HG03025 (cell line): ENCODE measurements at regions not wholly inside any gene's neighbourhood (a gene's known extent, or its start where the extent isn't known, plus 50 kb on each side); places are given as distances from the start of the nearest gene placed in this dataset.

Experiments used
- ATAC-seq: cut with Tn5 transposase; IDR thresholded peaks from one replicate; pipeline ENCODE4 v1.9.1; 2021; ENCODE audit warnings: mild to moderate bottlenecking, moderate library complexity; ENCODE audit not compliant: unreplicated experiment, low FRiP score

DNA sequence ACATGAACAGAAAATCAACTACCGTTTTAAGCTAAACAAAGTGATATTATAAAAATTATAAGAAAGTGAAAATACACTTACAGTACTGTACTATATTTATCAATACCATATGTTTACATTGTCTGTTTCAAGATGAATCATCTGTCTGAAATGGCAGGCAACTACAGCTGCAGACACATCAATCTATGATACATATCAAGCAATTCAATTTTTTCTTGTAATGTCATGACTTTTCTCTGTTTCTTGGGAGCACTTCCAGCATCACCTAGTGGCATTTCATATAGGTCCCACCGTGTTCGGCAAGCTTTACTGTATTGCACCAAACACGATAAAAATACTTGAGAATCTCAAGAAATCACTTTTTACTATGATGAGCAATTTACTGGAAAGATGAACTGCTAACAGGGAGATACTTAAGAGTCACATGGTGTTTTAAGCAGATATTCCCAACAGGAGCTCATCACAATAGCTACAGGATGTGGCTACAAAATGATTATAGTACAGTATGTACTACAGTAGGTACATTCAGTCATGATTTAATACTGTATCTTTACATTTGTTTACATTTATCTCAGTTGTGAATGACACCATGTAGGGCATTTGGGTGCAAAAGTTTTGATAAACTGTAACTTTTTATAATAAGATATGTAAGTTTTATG lies 207.4 kb downstream of the ADAM29 start:
- ATAC-seq, result no peak

DNA sequence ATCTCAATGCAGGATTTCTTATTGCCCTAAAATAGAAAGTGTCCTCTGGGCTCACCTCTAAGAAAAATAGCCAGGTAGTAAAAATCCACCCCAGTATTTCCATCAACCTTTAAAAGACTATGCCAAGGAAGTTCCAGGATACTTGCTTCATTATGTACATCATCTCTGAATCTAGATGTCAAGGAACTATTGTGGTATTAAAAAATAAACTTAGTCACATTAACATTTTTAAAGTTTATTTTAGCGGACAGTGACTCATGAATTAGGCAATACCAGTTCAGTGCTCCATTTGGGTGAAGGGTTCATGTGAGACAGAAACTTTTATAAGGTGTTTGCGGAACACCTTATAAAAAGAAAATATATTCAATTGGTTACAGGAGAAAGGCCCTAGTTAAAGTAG lies 209.2 kb downstream of the ADAM29 start:
- ATAC-seq, result no peak

- no peak for ATAC-seq
These were observed 211.6 kb downstream of the ADAM29 start for GRCh38 chr4:175129797-175130196.

- no peak for ATAC-seq
These were observed 221.0 kb downstream of the ADAM29 start for GRCh38 chr4:175139205-175139604.

- ATAC-seq, result no peak
These were observed 225.0 kb downstream of the ADAM29 start for GRCh38 chr4:175143116-175143515.

DNA sequence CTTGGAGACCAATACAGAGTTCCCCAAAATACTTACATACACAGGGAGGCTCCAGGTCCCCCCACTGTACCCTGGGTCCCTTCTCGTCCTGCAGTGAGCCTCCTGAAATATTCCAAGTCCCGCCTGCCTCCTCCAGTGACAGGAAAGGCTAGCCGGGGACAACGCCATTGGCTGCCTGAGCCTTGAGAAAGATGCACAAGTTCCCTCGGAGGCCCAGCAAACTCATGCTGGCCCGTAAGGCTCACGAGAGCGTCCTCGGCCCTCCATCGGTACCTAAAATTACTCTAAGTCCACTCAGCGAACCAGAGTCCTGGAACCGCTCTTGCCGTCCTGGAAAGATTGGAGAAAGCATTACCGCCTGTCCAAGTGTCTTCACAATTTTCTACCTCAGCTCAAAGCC lies 228.6 kb downstream of the ADAM29 start:
- ATAC-seq, result no peak

DNA sequence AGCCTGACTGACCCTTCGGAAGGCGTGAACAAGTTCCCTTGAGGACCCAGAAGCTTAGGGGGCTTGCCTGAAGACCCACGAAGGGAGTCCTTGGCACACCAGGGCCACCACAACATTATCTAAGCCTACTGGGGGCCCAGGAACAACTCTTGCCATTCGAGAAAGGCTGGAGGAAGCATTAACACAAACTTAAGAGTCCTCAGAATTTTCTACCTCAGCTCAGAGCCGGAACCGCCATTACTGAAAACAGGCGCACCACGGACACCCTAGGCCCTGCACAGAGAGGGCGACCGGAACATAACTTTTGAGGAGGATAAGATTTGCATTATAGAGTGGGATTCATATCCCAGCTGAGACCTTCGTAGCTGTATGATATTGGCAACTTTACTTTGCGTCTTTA lies 229.1 kb downstream of the ADAM29 start:
- ATAC-seq, result no peak

- no peak for ATAC-seq
These were observed 247.9 kb downstream of the ADAM29 start for GRCh38 chr4:175166020-175166419.

GRCh38 chr4:175176710-175177109 lies 258.6 kb downstream of the ADAM29 start:
- no peak for ATAC-seq

DNA sequence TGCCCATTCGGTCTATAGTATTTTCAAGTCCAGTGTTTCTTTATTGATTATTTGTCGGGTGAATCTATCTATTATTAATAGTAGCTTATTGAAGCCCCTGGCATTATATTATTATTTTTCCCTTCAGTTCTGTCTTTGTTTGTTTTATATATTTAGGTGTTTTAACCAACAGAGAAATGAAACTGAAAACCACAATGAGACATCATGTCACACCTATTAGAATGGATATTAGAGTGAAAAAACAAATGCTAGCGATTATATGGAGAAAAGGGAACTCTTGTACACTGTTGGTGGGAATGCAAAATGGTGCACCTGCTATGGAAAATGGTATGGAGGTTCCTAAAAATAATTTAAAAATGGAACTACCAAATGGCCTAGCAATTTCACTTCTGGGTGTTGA lies 272.5 kb downstream of the ADAM29 start:
- ATAC-seq, result no peak

GRCh38 chr4:175198056-175198455 lies 279.9 kb downstream of the ADAM29 start:
- ATAC-seq, result no peak

GRCh38 chr4:175215208-175215607 lies 297.1 kb downstream of the ADAM29 start:
- ATAC-seq, result no peak

GRCh38 chr4:175215657-175216056 lies 297.5 kb downstream of the ADAM29 start:
- ATAC-seq, result no peak

DNA sequence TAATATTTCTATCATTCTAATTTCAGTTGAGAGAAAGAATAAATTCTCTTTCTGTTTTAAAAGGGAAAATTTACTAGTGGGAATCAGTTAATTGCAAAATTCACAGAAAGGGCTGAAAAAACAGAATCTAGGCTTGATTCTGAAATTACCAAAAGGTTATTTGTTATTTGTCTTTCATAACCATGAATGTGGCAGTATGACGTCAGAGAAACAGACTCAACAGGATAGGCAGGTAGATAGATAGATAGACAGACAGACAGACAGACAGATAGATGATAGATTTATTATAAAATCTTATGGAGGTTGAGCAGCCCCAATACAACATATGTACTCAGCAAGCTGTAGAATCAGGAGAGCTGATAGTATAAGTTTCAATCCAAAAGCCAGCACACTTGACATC lies 311.0 kb downstream of the ADAM29 start:
- no peak for ATAC-seq

DNA sequence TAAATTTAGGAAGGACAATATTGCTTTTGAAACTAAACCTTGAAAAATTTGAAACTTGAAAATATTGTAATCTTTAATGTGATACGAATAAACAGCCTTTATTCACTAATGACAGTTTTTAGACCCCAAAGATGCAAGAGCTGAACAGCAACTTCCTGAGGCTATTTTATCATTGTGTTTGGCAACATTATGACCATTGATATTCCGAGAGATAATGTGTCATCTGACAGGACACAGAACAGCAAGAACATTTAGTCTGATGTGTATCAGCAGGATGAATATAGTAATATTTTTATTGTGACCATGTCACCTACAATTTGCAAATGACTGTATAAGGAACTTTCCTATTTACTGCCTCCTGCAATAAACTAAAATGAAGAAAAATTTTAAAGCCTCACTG lies 316.0 kb downstream of the ADAM29 start:
- ATAC-seq, result no peak

- ATAC-seq, result no peak
These were observed 320.8 kb downstream of the ADAM29 start for GRCh38 chr4:175238827-175239517.

GRCh38 chr4:175246941-175247340 lies 328.8 kb downstream of the ADAM29 start:
- no peak for ATAC-seq

- ATAC-seq, result no peak
These were observed 334.5 kb downstream of the ADAM29 start for GRCh38 chr4:175252642-175253041.

DNA sequence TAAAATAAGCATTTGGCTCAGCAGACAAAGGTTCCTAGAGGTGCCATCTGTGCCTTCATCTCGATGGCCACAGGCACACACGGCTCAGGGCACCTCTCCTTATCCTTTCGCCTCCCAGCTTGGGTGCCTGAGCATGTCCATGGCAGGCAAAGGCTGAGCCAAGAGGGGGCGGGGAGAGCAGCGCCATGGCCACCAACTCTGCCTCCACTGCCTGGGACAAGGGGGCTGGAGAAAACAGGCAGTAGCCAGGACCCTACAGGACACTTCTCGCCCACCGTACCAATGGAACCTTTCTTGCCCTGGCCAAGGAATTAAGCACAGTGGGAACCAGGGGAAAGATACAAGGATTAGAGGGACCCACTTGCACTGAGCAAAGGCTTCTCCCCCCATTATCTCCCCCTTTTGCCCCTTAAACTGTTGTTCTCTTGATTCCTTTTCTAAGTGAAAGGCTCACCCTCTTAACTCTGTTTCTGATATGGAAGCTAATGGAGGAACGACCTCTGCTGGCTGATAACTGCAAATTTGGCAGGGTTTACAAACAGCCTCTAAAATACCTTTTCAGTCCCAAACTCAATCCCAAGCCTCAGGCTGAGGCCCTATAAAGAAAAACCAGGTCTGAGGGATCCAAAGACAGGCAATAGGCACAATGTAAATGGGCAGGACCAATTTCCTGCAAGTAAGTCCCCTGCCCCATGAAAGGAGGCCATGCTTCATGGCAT lies 335.2 kb downstream of the ADAM29 start:
- no peak for ATAC-seq

GRCh38 chr4:175263537-175263936 lies 345.4 kb downstream of the ADAM29 start:
- ATAC-seq, result no peak

DNA sequence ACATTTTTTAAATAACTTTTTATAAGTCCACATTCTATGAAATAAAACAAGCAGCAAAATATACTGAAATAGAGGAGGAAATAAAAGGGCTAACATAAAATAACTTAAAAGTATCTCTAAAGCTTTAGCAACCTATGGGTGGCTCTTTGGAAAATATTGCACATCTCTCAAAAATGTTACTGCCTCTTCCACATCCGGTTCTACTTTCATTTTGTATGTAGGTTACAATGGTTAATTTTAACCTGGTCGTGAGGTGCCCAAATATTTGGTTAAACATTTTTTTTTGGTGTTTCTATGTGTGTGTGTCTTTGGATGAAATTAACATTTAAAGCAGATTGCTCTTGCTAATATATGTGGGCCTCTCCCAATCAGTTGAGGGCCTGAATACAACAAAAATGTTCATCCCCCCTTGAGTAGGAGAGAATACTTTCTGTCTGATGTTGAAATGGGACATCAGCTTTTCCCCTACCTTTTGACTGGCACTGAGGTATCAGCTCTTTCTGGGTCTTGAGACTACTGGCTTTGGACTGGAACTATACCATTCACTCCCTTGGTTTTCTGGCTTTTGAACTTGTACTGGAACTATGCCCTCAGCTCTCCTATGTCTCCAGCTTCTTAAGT lies 353.0 kb downstream of the ADAM29 start:
- peak; percentile 93 for ATAC-seq
